Pancreas (tissue), 10 donors: ENCODE measurements at regions not wholly inside any gene's neighbourhood (a gene's known extent, or its start where the extent isn't known, plus 50 kb on each side); places are given as distances from the start of the nearest gene placed in this dataset.

ENCODE experiments used
- ATAC-seq, 4 donors: fragments of 200-7000 bp; cut with Tn5 transposase; one replicate each; pipeline versions ENCODE4 v1.8.0 to v1.9.1; 2020; ENCODE audit warnings: mild to moderate bottlenecking in 4 of 4, moderate library complexity in 4 of 4
- DNase-seq, 6 donors: peaks; one replicate each; pipeline ENCODE4 v3.0.0-alpha.2; 2020
- FAIRE-seq: peaks from 2 replicates; lab custom pipeline; 2012; peaks lifted over from hg19 to GRCh38; lab: Jason Lieb, UNC
- H3K27ac ChIP-seq, 4 donors: fragments of 200-600 bp; sonication (generic); 1 replicate in 3 of 4; 2 replicates in 1 of 4; pipeline versions ENCODE4 v1.5.0 to v1.8.0; 2020
- H3K27me3 ChIP-seq, 4 donors: fragments of 200-600 bp; one replicate each; pipeline ENCODE4 v1.8.0; 2021
- H3K36me3 ChIP-seq, 3 donors: fragments of 200-600 bp; sonication (generic) in 1 of 3; one replicate each; pipeline versions ENCODE4 v1.5.0 to v1.8.0; 2020 to 2021
- H3K4me1 ChIP-seq, 3 donors: fragments of 200-600 bp; one replicate each; pipeline ENCODE4 v1.8.0; 2021
- H3K4me3 ChIP-seq, 4 donors: fragments of 200-600 bp; sonication (generic) in 2 of 4; one replicate each; pipeline versions ENCODE4 v1.5.0 to v1.8.0; 2020 to 2021
- H3K9me3 ChIP-seq, 4 donors: fragments of 200-600 bp; one replicate each; pipeline ENCODE4 v1.8.0; 2021
- CTCF ChIP-seq, 4 donors: fragments of 200-600 bp; sonication (generic) in 3 of 4; IDR thresholded peaks; one replicate each; pipeline versions ENCODE4 v1.5.0 to v1.8.0; 2021; ENCODE audit warnings: antibody characterized with exemption in 4 of 4
- WGBS, 2 donors: extraction: QIAGEN DNeasy Blood & Tissue Kit; methylation state at CpG; one replicate each; pipeline ENCODE4 v1.1.7; 2013; 5-methylcytosine and 5-hydroxymethylcytosine counted together
- intact Hi-C, 3 donors: fragments of 100-400 bp; cut with DNase I; formaldehyde crosslinking; loops; one replicate each; pipeline versions ENCODE4 v1.11.1 to v1.14.2; 2022
- donor health status: healthy with polysubstance abuse.
- donor health status: DM: no; HTN: no; CAD: no; lungs with moderate emphysema.
- donor health status: DM: no; HTN: no; CAD: no.
- donor health status: control.
- donor health status: control.
- donor health status: Bipolar disorder and iron deficiency.
- donor health status: DM: yes; HTN: yes; CAD: no.
- donor health status: DM: no; HTN: no; CAD: no.
- donor health status: DM: no; HTN: no; CAD: no.
- donor health status: DM: yes; HTN: yes; CAD: no.

- H3K4me3 ChIP-seq: no peak overlapping the region
- no peak for ATAC-seq
- WGBS, 2 donors: 14 to 23% methylated on average over 1 of the region's 1 CpG
- no peaks in the 10 kb centered on the region for H3K9me3 ChIP-seq
- H3K27ac ChIP-seq: no peak overlapping the region
- no peak for DNase-seq
- intact Hi-C loops: no loop called here
- H3K36me3 ChIP-seq: no peaks in the 10 kb centered on the region
- no peak for TF ChIP-seq CTCF (IDR thresholded peaks at IDR 0.05)
- H3K27me3 ChIP-seq: no peaks in the 10 kb centered on the region
- no peaks in the 10 kb centered on the region for H3K4me1 ChIP-seq
- no peak for FAIRE-seq
Observed at GRCh38 chr4:81912376-81913030, 440.8 kb upstream of the RASGEF1B start.

GRCh38 chr4:81906905-81907304 is 435.2 kb upstream of the RASGEF1B start:
- Histone ChIP-seq H3K27me3 (no peaks in the 10 kb centered on the region), H3K9me3 (no peaks in the 10 kb centered on the region), H3K4me1 (no peaks in the 10 kb centered on the region), H3K4me3 (no peak overlapping the region), H3K27ac (no peak overlapping the region), H3K36me3 (no peaks in the 10 kb centered on the region)
- TF ChIP-seq CTCF (IDR thresholded peaks at IDR 0.05): no peak
- intact Hi-C loops: no loop called here
- no peak for ATAC-seq
- no peak for DNase-seq
- no peak for FAIRE-seq
- WGBS, 2 donors: 76 to 82% methylated on average over 1 of the region's 1 CpG

GRCh38 chr4:81905971-81906370 is 434.3 kb upstream of the RASGEF1B start:
- Histone ChIP-seq H3K27ac (no peak overlapping the region), H3K27me3 (no peaks in the 10 kb centered on the region), H3K36me3 (no peaks in the 10 kb centered on the region), H3K9me3 (no peaks in the 10 kb centered on the region), H3K4me3 (no peak overlapping the region), H3K4me1 (no peaks in the 10 kb centered on the region)
- intact Hi-C loops: no loop called here
- ATAC-seq: peak in 3 of 4 donors; percentile 60 to 79 (median 77)
- TF ChIP-seq CTCF (IDR thresholded peaks at IDR 0.05): no peak
- FAIRE-seq: no peak
- 37 to 41% methylated on average over 2 of the region's 2 CpGs for WGBS, 2 donors
- DNase-seq: no peak

GRCh38 chr4:81904121-81904520 is 432.4 kb upstream of the RASGEF1B start:
- Histone ChIP-seq H3K9me3 (no peaks in the 10 kb centered on the region), H3K4me1 (no peaks in the 10 kb centered on the region), H3K27me3 (no peaks in the 10 kb centered on the region), H3K36me3 (no peaks in the 10 kb centered on the region), H3K27ac (no peak overlapping the region), H3K4me3 (no peak overlapping the region)
- 90% methylated on average over 4 of the region's 4 CpGs for WGBS, 2 donors
- no peak for TF ChIP-seq CTCF (IDR thresholded peaks at IDR 0.05)
- intact Hi-C loops: no loop called here
- no peak for ATAC-seq
- DNase-seq: no peak
- FAIRE-seq: no peak

GRCh38 chr4:81903212-81903611 is 431.5 kb upstream of the RASGEF1B start:
- intact Hi-C loops: no loop called here
- no peak for TF ChIP-seq CTCF (IDR thresholded peaks at IDR 0.05)
- DNase-seq (no peak), ATAC-seq (no peak), FAIRE-seq (no peak)
- WGBS, 2 donors: 74 to 82% methylated on average over 2 of the region's 2 CpGs
- Histone ChIP-seq H3K27me3 (no peaks in the 10 kb centered on the region), H3K4me3 (no peak overlapping the region), H3K4me1 (no peaks in the 10 kb centered on the region), H3K9me3 (no peaks in the 10 kb centered on the region), H3K27ac (no peak overlapping the region), H3K36me3 (no peaks in the 10 kb centered on the region)
